ENCODE measurements at regions not wholly inside any gene's neighbourhood (a gene's known extent, or its start where the extent isn't known, plus 50 kb on each side); places are given as distances from the start of the nearest gene placed in this dataset.

GRCh38 chr20:48015141-48015910 is 230.0 kb upstream of the SULF2 start:
- no peak overlapping the region for H3K4me3 ChIP-seq (ENCODE audit: low read depth, low read length)
- TF ChIP-seq CTCF (IDR thresholded peaks at IDR 0.05; ENCODE audit: low read depth, low read length), result no peak
- in situ Hi-C loops (cut with HindIII; ENCODE audit: low sequenced_read_pairs), result no loop called here
- peak; percentile 32 for DNase-seq (ENCODE audit: low read depth, low spot score)

- TF ChIP-seq CTCF (IDR thresholded peaks at IDR 0.05; ENCODE audit: low read depth, low read length), result no peak
- in situ Hi-C loops (cut with HindIII; ENCODE audit: low sequenced_read_pairs), result no loop called here
- H3K4me3 ChIP-seq (ENCODE audit: low read depth, low read length), result no peak overlapping the region
- peak; percentile 37 for DNase-seq (ENCODE audit: low read depth, low spot score)
These were observed 227.2 kb upstream of the SULF2 start for GRCh38 chr20:48012401-48012974.

GRCh38 chr20:48011025-48011424 is 225.7 kb upstream of the SULF2 start:
- TF ChIP-seq CTCF (IDR thresholded peaks at IDR 0.05; ENCODE audit: low read depth, low read length), result no peak
- in situ Hi-C loops (cut with HindIII; ENCODE audit: low sequenced_read_pairs), result no loop called here
- DNase-seq (ENCODE audit: low read depth, low spot score), result no peak
- no peak overlapping the region for H3K4me3 ChIP-seq (ENCODE audit: low read depth, low read length)

GRCh38 chr20:48010623-48011022 is 225.3 kb upstream of the SULF2 start:
- no peak overlapping the region for H3K4me3 ChIP-seq (ENCODE audit: low read depth, low read length)
- no peak for TF ChIP-seq CTCF (IDR thresholded peaks at IDR 0.05; ENCODE audit: low read depth, low read length)
- in situ Hi-C loops (cut with HindIII; ENCODE audit: low sequenced_read_pairs), result no loop called here
- no peak for DNase-seq (ENCODE audit: low read depth, low spot score)

- no peak for DNase-seq (ENCODE audit: low read depth, low spot score)
- no peak for TF ChIP-seq CTCF (IDR thresholded peaks at IDR 0.05; ENCODE audit: low read depth, low read length)
- no peak overlapping the region for H3K4me3 ChIP-seq (ENCODE audit: low read depth, low read length)
- in situ Hi-C loops (cut with HindIII; ENCODE audit: low sequenced_read_pairs), result no loop called here
These were observed 223.7 kb upstream of the SULF2 start for GRCh38 chr20:48008850-48009515.

- no peak for TF ChIP-seq CTCF (IDR thresholded peaks at IDR 0.05; ENCODE audit: low read depth, low read length)
- in situ Hi-C loops (cut with HindIII; ENCODE audit: low sequenced_read_pairs), result no loop called here
- no peak for DNase-seq (ENCODE audit: low read depth, low spot score)
- no peak overlapping the region for H3K4me3 ChIP-seq (ENCODE audit: low read depth, low read length)
These were observed 222.1 kb upstream of the SULF2 start for GRCh38 chr20:48007351-48007750.
